ENCODE measurements at regions not wholly inside any gene's neighbourhood (a gene's known extent, or its start where the extent isn't known, plus 50 kb on each side); places are given as distances from the start of the nearest gene placed in this dataset.

GRCh38 chr11:92709329-92709728, 260.1 kb upstream of the MTNR1B start:
- DNase-seq (ENCODE audit: low read depth): no peak

GRCh38 chr11:92711926-92712325, 257.5 kb upstream of the MTNR1B start:
- DNase-seq (ENCODE audit: low read depth): no peak

DNA sequence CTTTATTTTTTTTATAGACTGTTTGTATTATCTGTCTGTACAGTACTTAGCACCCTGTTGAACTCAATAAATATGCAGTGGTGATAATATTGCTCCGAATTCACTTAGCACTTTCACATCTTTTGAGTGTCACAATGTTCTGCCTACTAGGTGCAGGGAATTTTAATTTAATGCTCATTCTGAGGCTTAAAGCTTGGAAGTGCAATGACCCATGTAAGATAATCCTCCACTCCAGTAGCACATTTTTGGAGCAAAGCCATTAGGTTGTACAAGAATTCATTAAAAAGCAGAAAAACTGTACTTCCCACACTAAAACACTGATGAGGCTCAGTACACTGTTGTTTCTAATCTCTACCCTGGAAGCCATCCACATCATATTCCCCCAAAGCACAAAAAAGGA, 255.3 kb upstream of the MTNR1B start:
- no peak for DNase-seq (ENCODE audit: low read depth)

GRCh38 chr11:92717240-92717639, 252.2 kb upstream of the MTNR1B start:
- no peak for DNase-seq (ENCODE audit: low read depth)

DNA sequence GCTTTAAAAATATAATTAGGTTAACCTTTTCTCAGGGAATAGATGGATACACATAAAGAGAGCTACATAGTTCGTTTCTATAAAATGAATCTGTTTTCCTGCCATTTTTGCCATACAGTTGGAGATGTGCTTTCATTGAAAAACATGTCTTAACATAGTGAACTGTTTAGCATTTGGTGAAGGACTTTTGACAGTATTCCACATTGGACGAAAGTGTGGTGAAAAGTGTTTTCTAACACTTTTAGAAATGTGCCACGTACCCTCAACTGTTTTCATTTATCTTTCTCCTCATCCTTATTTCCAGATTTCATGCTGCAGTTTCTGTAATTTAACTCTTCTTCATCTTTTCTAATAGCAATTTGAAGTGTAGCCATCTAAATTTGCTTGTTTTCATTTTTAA, 249.1 kb upstream of the MTNR1B start:
- no peak for DNase-seq (ENCODE audit: low read depth)

DNA sequence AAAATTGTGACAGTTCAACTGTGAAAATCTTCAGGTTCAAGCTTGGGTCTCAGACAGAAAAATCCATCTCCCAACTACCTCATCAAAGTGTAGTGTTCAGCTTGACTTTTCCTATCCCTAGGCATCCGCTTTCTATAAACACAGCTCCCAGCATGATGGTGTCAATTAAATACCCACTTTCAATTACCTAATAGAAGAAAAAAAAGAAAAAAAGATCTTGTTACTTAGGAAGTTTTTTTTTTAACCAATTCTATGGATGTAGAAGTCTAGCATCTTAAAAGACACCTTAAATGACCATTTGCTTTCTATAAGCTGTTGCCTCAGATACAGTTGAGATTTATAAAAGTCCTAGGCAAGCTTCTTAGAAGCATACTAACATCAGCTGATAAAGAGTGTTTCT, 244.1 kb upstream of the MTNR1B start:
- no peak for DNase-seq (ENCODE audit: low read depth)

DNA sequence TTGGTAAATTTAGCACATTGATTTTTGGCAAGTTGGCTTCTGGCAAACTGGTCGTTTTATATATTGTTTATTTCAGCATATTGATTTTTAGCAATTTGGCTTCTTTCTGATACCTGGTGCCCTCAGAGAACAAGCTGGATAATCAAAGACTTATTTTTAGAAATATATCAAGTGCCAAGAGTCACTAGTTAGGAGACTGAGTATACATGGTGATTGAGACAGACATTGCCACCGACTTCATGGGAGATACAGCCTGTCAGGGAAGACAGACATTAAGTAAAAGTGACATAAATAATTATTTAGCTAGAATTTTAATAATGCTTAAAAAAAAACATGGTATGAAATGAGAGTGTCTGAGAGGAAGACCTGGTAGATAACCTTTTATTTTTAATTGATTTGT, 242.3 kb upstream of the MTNR1B start:
- no peak for DNase-seq (ENCODE audit: low read depth)

GRCh38 chr11:92727769-92728168, 241.7 kb upstream of the MTNR1B start:
- DNase-seq (ENCODE audit: low read depth): no peak

DNA sequence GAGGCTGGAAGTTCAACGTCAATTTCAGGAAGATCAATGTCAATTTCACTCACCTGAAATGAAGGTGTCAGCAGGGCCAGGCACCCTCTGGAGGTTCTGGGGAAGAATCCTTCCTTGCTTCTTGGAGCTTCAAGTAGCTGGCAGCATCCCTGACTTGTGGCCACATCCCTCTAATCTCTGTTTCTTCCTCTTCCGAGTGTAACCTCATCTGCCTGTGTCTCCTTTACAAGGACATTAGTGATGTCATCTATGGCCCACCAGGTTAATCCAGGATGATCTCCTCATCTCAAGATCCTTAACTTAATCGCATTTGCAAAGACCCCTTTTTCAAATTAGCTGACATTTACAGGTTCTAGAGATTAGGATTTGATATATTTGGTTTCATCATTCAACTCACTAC, 240.8 kb upstream of the MTNR1B start:
- no peak for DNase-seq (ENCODE audit: low read depth)

DNA sequence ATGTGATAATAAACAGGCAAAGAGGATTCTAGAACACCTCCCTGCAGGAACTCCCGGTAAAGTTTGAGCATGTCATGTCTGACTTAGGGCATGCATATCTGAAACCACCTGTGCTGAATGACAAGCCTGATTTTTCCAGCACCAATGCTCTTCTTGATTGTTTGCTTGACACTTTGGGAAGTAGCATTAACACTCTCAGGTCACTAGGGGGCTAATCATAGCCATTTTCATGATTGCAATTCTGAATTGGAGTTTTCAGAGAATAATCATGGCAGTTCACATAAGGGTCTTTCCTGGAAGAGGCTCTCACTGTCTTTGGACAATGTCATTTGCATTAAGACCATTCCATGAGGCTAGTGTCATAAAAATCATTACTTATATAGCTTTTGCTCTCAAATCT, 234.4 kb upstream of the MTNR1B start:
- DNase-seq (ENCODE audit: low read depth): no peak

DNA sequence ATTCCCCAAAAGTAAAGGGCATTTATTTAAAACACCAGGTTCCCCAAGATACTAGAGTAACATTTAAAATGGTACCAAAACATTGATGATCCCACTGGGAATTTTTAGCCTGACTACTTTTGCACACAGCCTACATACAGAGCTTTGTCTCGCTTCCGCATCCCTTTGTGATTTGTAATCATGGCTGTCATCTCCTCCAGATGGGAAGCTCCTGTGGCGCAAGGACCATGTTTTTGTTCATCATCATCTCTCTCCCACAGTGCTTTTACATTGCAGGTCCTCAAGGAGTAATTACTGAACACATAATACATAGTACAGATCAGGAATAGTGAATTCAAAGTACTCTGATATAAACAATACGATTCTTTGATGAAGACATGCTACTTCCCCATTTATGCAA, 231.2 kb upstream of the MTNR1B start:
- DNase-seq (ENCODE audit: low read depth): no peak

DNA sequence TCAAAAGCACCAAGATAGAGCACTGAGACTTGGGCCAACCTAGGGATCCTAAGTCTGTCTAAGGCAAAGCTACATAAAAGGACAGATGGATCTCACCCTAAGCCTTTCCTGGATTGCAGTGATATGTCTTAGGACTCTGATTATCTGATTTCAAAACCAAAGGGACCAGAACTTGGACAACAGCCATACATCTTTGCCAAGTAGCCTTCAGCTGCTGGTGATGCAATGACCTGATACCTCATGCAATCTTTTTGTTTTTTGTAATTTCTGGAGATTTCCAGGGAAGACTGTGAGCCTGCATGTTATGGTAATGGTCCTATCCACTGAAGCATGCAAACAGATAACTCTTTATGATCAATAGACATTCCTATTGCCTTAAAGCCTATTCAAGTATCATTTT, 230.4 kb upstream of the MTNR1B start:
- no peak for DNase-seq (ENCODE audit: low read depth)

DNA sequence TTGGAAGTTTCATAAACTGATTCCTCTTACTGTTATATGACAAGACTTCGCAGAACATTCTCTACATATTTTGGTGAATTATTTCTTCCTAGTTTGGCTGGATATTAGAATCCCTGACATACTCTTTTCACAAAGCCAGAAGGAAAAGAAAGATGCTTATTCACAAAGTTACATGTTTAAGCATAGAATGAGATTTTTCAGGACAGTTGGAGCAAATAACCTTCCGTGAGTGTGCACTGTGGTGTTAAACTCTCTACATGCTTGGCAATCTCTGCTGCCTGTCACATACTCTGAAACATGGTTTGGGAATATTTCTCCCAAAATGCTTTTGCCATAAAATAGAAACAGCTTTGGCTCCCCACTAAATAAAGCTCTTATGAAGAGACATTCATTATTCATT, 230.0 kb upstream of the MTNR1B start:
- DNase-seq (ENCODE audit: low read depth): no peak

DNA sequence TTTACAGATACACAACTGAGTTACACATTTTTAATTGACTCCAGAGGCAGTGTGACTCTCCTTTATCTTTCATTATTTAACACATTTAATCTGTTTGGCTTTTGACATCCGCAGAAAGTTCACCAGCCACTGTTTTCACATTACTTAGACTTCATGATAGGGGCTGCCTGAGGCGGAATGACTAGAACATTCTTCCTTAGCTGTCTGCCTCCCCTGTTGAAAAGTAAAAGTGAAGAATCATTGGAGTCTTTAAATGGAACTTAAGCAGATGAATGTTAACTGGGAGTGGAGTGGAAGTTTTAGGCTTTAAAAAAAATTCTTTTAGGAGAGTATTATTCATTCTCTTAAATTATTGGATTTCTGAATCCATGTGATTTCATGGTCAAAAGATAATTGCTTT, 229.2 kb upstream of the MTNR1B start:
- no peak for DNase-seq (ENCODE audit: low read depth)

- no peak for DNase-seq (ENCODE audit: low read depth)
These were observed 224.4 kb upstream of the MTNR1B start for GRCh38 chr11:92744929-92745585.

DNA sequence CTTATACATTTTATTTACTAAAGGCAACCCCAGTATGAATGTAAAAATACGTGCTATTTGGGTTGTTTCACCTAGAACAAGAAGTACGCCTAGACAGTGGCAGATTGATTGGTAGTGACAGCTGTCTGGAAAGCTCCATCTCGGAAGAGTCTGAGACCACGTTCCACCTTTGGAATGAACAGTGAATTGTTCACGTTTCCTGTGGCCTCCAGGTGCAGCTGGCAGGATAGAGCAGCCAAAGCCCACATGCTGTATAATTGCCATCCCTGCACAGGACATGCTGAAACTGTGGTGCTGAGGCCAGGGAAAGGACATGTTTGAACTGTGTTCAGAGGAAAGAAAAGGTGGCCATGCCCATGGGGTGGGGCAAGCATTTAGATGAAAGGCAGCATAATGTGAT, 218.7 kb upstream of the MTNR1B start:
- no peak for DNase-seq (ENCODE audit: low read depth)

- DNase-seq (ENCODE audit: low read depth): no peak
These were observed 217.9 kb upstream of the MTNR1B start for GRCh38 chr11:92751594-92751993.

- no peak for DNase-seq (ENCODE audit: low read depth)
These were observed 217.3 kb upstream of the MTNR1B start for GRCh38 chr11:92752122-92752521.

- no peak for DNase-seq (ENCODE audit: low read depth)
These were observed 216.3 kb upstream of the MTNR1B start for GRCh38 chr11:92753161-92753560.

- no peak for DNase-seq (ENCODE audit: low read depth)
These were observed 211.1 kb upstream of the MTNR1B start for GRCh38 chr11:92758241-92758780.

GRCh38 chr11:92759571-92760214, 209.8 kb upstream of the MTNR1B start:
- DNase-seq (ENCODE audit: low read depth): no peak

DNA sequence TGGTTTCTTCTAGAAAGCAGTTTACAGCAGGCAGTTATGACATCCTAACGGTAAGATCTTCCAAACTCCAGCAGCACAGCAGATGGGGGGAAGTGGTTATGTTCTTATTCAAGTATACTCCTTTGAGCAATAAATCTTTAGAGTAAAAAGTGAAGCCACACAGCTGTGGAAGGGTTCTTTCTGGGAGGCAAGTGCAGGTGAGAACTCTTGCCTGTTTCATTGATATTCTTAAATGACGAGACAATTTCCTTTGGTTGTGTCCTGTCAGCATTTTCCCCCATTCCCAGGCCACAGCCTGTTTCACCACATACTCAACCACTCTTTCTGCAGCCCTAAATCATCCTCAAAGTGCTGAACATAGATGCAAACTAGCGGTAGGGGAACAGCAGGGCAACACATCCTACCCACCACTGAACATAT, 207.3 kb upstream of the MTNR1B start:
- no peak for DNase-seq (ENCODE audit: low read depth)

DNA sequence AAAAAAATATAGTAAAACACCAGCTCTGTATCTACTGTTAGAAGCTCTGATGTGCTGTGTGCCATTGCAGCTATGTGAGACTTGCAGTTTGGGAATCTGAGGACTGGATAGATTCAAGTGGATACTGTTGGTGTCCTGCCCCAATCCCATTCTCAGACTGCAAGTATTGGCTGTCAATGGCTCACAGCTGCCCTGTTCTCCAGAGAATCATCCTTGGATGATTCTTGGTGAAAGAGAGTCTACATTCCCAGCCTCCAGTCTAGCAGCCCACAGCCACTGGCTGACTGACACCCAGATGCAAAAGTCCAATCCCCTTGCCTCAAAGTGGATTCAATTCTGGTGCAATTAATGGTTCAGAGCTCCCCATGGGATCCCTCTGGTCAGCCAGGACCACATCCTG, 206.1 kb upstream of the MTNR1B start:
- DNase-seq (ENCODE audit: low read depth): no peak

GRCh38 chr11:92764128-92764527, 205.3 kb upstream of the MTNR1B start:
- no peak for DNase-seq (ENCODE audit: low read depth)
